Heart left ventricle (tissue), 13 donors: ENCODE measurements at regions not wholly inside any gene's neighbourhood (a gene's known extent, or its start where the extent isn't known, plus 50 kb on each side); places are given as distances from the start of the nearest gene placed in this dataset.

Experiments used
- POLR2A ChIP-seq, 2 donors: fragments of 450-650 bp; IDR thresholded peaks; one replicate each; pipeline ENCODE4 v1.6.1; 2017; ENCODE audit warnings: antibody characterized with exemption in 2 of 2, mild to moderate bottlenecking in 2 of 2, moderate library complexity in 2 of 2
- TF ChIP-seq, protein P1 (sequence below), 12 donors: fragments of 200-600 bp; sonication (generic) in 4 of 12; IDR thresholded peaks; one replicate each; pipeline versions ENCODE4 v1.5.0 to v1.8.0; 2018 to 2022; ENCODE audit warnings: antibody characterized with exemption in 12 of 12, mild to moderate bottlenecking in 5 of 12
- donor health status: ischemic (EF 13 %, LVEDD 7.1; RV severe dilation, severe dysfunction).
- donor health status: DM: no; HTN: yes; CAD: no.
- donor health status: DM: no; HTN: no; CAD: no.
- donor health status: ischemic (EF 25% LVEDD 6.9; RV normal size, moderate dysfunction).
- donor health status: ischemic (EF 25% LVEDD 5.7; RV mildly dilated, moderate dysfunction).
- donor health status: ischemic (EF 35%, LVEDD 5.7; RV mildly dilated, moderate dysfunction).
- donor health status: nonischemic (EF 11% LVEDD 7.7; RV severe dilation, severe dysfunction).
- donor health status: DM: yes; HTN: yes; CAD: no.
- donor health status: PGD.
- donor health status: ischemic (EF 29% LVEDD 5.4; RV normal size, mild dysfunction).
- donor health status: nonischemic (EF 23%, LVEDD 6.1; RV moderate dilation, normal function).

GRCh38 chr20:50340541-50340940, 149.9 kb downstream of the CEBPB start:
- TF ChIP-seq, protein P1, sequence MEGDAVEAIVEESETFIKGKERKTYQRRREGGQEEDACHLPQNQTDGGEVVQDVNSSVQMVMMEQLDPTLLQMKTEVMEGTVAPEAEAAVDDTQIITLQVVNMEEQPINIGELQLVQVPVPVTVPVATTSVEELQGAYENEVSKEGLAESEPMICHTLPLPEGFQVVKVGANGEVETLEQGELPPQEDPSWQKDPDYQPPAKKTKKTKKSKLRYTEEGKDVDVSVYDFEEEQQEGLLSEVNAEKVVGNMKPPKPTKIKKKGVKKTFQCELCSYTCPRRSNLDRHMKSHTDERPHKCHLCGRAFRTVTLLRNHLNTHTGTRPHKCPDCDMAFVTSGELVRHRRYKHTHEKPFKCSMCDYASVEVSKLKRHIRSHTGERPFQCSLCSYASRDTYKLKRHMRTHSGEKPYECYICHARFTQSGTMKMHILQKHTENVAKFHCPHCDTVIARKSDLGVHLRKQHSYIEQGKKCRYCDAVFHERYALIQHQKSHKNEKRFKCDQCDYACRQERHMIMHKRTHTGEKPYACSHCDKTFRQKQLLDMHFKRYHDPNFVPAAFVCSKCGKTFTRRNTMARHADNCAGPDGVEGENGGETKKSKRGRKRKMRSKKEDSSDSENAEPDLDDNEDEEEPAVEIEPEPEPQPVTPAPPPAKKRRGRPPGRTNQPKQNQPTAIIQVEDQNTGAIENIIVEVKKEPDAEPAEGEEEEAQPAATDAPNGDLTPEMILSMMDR (IDR thresholded peaks at IDR 0.05) = no peak
- no peak for TF ChIP-seq POLR2A (IDR thresholded peaks at IDR 0.05)
